Esophagus muscularis mucosa (tissue), 4 donors: ENCODE measurements at regions not wholly inside any gene's neighbourhood (a gene's known extent, or its start where the extent isn't known, plus 50 kb on each side); places are given as distances from the start of the nearest gene placed in this dataset.

Source experiments
- DNase-seq: peaks from one replicate; pipeline ENCODE4 v3.0.0-alpha.2; 2017; ENCODE audit errors: extremely low spot score
- H3K27ac ChIP-seq, 4 donors: fragments of 200-600 bp; sonication (generic); replicated peaks in 1 of 4; 1 replicate in 3 of 4; 2 replicates in 1 of 4; pipeline ENCODE4 v1.5.1; 2016 to 2019; ENCODE audit warnings: mild to moderate bottlenecking in 1 of 4
- H3K27me3 ChIP-seq, 4 donors: fragments of 200-600 bp; sonication (generic); one replicate each; pipeline versions ENCODE4 v1.5.1 to v1.6.0; 2016 to 2019
- H3K36me3 ChIP-seq, 4 donors: fragments of 200-600 bp; sonication (generic); one replicate each; pipeline ENCODE4 v1.5.1; 2016 to 2019
- H3K4me1 ChIP-seq, 4 donors: fragments of 200-600 bp; sonication (generic); one replicate each; pipeline ENCODE4 v1.5.1; 2016 to 2019
- H3K4me3 ChIP-seq, 4 donors: fragments of 200-600 bp; sonication (generic); 1 replicate in 2 of 4; 2 replicates in 2 of 4; pipeline ENCODE4 v1.5.1; 2016 to 2019; ENCODE audit warnings: mild to moderate bottlenecking in 4 of 4, moderate library complexity in 1 of 4
- H3K9me3 ChIP-seq, 4 donors: fragments of 200-600 bp; sonication (generic); 1 replicate in 3 of 4; 2 replicates in 1 of 4; pipeline ENCODE4 v1.5.1; 2016 to 2019
- EP300 ChIP-seq: sonication (generic); formaldehyde crosslinking; IDR thresholded peaks from one replicate; pipeline ENCODE4 v1.6.1; 2017; ENCODE audit warnings: antibody characterized with exemption
- POLR2A ChIP-seq: fragments of 450-650 bp; IDR thresholded peaks from one replicate; pipeline ENCODE4 v1.6.1; 2017; ENCODE audit warnings: antibody characterized with exemption, moderate library complexity, mild to moderate bottlenecking, low read depth
- POLR2AphosphoS5 ChIP-seq, 2 donors: sonication (generic); formaldehyde crosslinking; IDR thresholded peaks; one replicate each; pipeline ENCODE4 v1.6.1; 2017; ENCODE audit warnings: antibody characterized with exemption in 2 of 2
- WGBS: methylation state at CpG from one replicate; pipeline ENCODE4 v1.1.5; 2018; 5-methylcytosine and 5-hydroxymethylcytosine counted together
- intact Hi-C: fragments of 100-400 bp; cut with DNase I; formaldehyde crosslinking; loops from one replicate; pipeline ENCODE4 v1.15.1; 2023
- TF ChIP-seq, protein P1 (sequence below), 3 experiments: fragments of 200-600 bp in 2 of 3; fragments of 450-650 bp in 1 of 3; sonication (generic) in 2 of 3; IDR thresholded peaks; one replicate each; pipeline ENCODE4 v1.5.1; 2017 to 2019; ENCODE audit warnings: antibody characterized with exemption in 3 of 3, mild to moderate bottlenecking in 2 of 3, moderate library complexity in 1 of 3

DNA sequence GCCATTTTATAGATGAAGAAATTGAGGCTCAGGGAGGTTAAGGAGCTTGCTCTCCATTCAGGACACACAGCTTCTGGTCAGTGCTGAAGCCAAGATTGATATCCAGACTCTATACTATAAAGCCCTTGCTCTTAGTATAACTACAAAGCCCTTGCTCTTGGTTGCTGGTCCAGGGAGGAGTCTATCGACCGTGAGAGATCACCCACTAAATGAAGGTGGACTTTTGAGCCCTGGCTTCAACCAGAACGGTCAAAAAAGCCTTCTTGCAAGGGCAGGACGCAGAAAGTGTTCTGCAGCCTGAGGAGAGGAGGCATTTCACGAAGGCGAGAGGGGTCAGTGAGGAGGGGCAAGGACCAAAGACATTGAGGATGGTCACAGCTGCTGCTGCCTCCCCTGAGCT is 176.3 kb downstream of the CYP26A1 start:
- H3K27ac ChIP-seq = no peak overlapping the region
- intact Hi-C loops = no loop called here
- 97% methylated on average over 6 of the region's 6 CpGs for WGBS

GRCh38 chr10:93254180-93254853 is 180.6 kb downstream of the CYP26A1 start:
- H3K36me3 ChIP-seq = no peaks in the 10 kb centered on the region
- no peak for DNase-seq
- intact Hi-C loops = no loop called here
- TF ChIP-seq POLR2AphosphoS5 (IDR thresholded peaks at IDR 0.05) (no peak), POLR2A (no peak), EP300 (no peak)
- TF ChIP-seq, protein P1, sequence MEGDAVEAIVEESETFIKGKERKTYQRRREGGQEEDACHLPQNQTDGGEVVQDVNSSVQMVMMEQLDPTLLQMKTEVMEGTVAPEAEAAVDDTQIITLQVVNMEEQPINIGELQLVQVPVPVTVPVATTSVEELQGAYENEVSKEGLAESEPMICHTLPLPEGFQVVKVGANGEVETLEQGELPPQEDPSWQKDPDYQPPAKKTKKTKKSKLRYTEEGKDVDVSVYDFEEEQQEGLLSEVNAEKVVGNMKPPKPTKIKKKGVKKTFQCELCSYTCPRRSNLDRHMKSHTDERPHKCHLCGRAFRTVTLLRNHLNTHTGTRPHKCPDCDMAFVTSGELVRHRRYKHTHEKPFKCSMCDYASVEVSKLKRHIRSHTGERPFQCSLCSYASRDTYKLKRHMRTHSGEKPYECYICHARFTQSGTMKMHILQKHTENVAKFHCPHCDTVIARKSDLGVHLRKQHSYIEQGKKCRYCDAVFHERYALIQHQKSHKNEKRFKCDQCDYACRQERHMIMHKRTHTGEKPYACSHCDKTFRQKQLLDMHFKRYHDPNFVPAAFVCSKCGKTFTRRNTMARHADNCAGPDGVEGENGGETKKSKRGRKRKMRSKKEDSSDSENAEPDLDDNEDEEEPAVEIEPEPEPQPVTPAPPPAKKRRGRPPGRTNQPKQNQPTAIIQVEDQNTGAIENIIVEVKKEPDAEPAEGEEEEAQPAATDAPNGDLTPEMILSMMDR (IDR thresholded peaks at IDR 0.05) = no peak
- H3K9me3 ChIP-seq = no peaks in the 10 kb centered on the region
- WGBS = 76% methylated on average over 2 of the region's 2 CpGs
- no peaks in the 10 kb centered on the region for H3K4me1 ChIP-seq
- H3K4me3 ChIP-seq = no peak overlapping the region
- H3K27me3 ChIP-seq = no peaks in the 10 kb centered on the region
- H3K27ac ChIP-seq = no peak overlapping the region

More for the DNA sequence above, 176.3 kb downstream of the CYP26A1 start:
- Histone ChIP-seq H3K27me3 (peaks cover 0 to 4% (median 0%) of the 10 kb centered on the region in 4 donors), H3K9me3 (no peaks in the 10 kb centered on the region), H3K4me1 (no peaks in the 10 kb centered on the region), H3K36me3 (no peaks in the 10 kb centered on the region), H3K4me3 (no peak overlapping the region)
- TF ChIP-seq, protein P1 (IDR thresholded peaks at IDR 0.05) = no peak
- TF ChIP-seq POLR2A (no peak), EP300 (no peak), POLR2AphosphoS5 (IDR thresholded peaks at IDR 0.05) (no peak)
- no peak for DNase-seq

DNA sequence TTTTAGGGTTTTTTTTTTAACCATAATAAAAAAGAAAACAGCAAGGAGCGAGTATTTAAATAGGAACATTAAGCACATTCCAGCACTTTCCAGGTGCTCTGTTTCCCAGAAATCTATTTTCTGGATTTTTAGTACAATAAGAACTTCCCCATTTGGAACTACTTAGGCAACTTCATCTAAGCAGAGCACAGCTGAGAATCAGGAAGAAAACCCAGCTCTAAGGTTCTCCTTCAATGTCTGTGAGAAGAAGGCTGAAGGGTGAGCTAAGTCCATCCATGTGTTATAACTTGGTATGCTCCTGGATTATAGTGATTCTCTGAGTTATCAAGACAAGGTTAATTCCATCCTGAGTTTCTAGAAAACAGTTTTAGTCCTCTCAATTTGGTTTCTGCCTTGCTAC is 181.9 kb downstream of the CYP26A1 start:
- Histone ChIP-seq H3K9me3 (no peaks in the 10 kb centered on the region), H3K4me3 (no peak overlapping the region), H3K4me1 (no peaks in the 10 kb centered on the region), H3K27me3 (no peaks in the 10 kb centered on the region), H3K27ac (no peak overlapping the region), H3K36me3 (no peaks in the 10 kb centered on the region)
- no peak for DNase-seq
- intact Hi-C loops = no loop called here
- TF ChIP-seq POLR2A = no peak
- TF ChIP-seq POLR2AphosphoS5 (IDR thresholded peaks at IDR 0.05) = no peak
- TF ChIP-seq, protein P1 (IDR thresholded peaks at IDR 0.05) = no peak
- no peak for TF ChIP-seq EP300
- WGBS = 94% methylated on average over 1 of the region's 1 CpG
